A673 (cell line): ENCODE measurements at regions not wholly inside any gene's neighbourhood (a gene's known extent, or its start where the extent isn't known, plus 50 kb on each side); places are given as distances from the start of the nearest gene placed in this dataset.

ENCODE experiments used
- BruUV-seq: library from RNA; stranded (reverse); fragments of 400-500 nt; replicated peaks from 2 replicates; lab custom pipeline; 2021; lab: Mats Ljungman, UMichigan
- CTCF ChIA-PET: fragments of 300-600 bp; sonication (Branson Sonifier 250); formaldehyde crosslinking; loops from one replicate; lab custom pipeline; 2022; ENCODE audit warnings: antibody characterized with exemption; lab: Charles Lee
- POLR2A ChIA-PET: fragments of 300-600 bp; sonication (Branson Sonifier 250); formaldehyde crosslinking; loops from one replicate; lab custom pipeline; 2022; ENCODE audit warnings: antibody characterized with exemption; ENCODE audit not compliant: low non-redundant PET; lab: Charles Lee
- DNase-seq: peaks from one replicate; pipeline ENCODE4 v3.0.0-alpha.2; 2015; ENCODE audit warnings: low spot score
- H3K27ac ChIP-seq: fragments of 200-600 bp; sonication (generic); 2 replicates; pipeline ENCODE4 v1.5.1; 2016; ENCODE audit warnings: mixed run types, low read depth, mild to moderate bottlenecking, mixed read lengths, antibody characterized with exemption, low read length; ENCODE audit not compliant: poor library complexity, severe bottlenecking
- H3K27me3 ChIP-seq: fragments of 200-600 bp; sonication (generic); replicated peaks from 2 replicates; pipeline ENCODE4 v1.6.1; 2017; ENCODE audit warnings: mixed run types, low read depth, mild to moderate bottlenecking, mixed read lengths, antibody characterized with exemption, low read length; ENCODE audit not compliant: insufficient read depth, poor library complexity
- H3K36me3 ChIP-seq: fragments of 200-600 bp; sonication (generic); 2 replicates; pipeline ENCODE4 v1.6.1; 2016; ENCODE audit warnings: mixed run types, mild to moderate bottlenecking, mixed read lengths, antibody characterized with exemption, low read length; ENCODE audit not compliant: insufficient read depth, poor library complexity, severe bottlenecking
- H3K4me1 ChIP-seq: fragments of 200-600 bp; sonication (generic); 2 replicates; pipeline ENCODE4 v1.6.1; 2017; ENCODE audit warnings: mixed run types, mild to moderate bottlenecking, mixed read lengths, antibody characterized with exemption, low read length; ENCODE audit not compliant: insufficient read depth, poor library complexity, severe bottlenecking
- H3K4me3 ChIP-seq: fragments of 200-600 bp; sonication (generic); 2 replicates; pipeline ENCODE4 v1.5.1; 2016; ENCODE audit warnings: low read depth, mixed run types, mild to moderate bottlenecking, mixed read lengths, low read length; ENCODE audit not compliant: poor library complexity, severe bottlenecking
- H3K9me3 ChIP-seq: fragments of 200-600 bp; sonication (generic); 2 replicates; pipeline ENCODE4 v1.6.1; 2016; ENCODE audit warnings: mixed run types, low read depth, mild to moderate bottlenecking, mixed read lengths, antibody characterized with exemption, low read length; ENCODE audit not compliant: poor library complexity, severe bottlenecking
- EZH2 ChIP-seq: fragments of 200-600 bp; sonication (generic); IDR thresholded peaks from 2 replicates; pipeline ENCODE4 v1.6.1; 2017; ENCODE audit warnings: borderline replicate concordance, low read depth, mild to moderate bottlenecking, mixed read lengths, antibody characterized with exemption, low read length; ENCODE audit not compliant: poor library complexity, severe bottlenecking
- intact Hi-C: fragments of 100-400 bp; cut with micrococcal nuclease; formaldehyde crosslinking; loops from one replicate; pipeline ENCODE4 v1.10.0; 2022; ENCODE audit not compliant: unreplicated experiment
- TF ChIP-seq, protein P1 (sequence below): fragments of 300-800, 200-600 bp; sonication (generic); conservative IDR thresholded peaks from 2 replicates; pipeline ENCODE4 v1.5.1; 2017; ENCODE audit warnings: low read depth, mild to moderate bottlenecking, antibody characterized with exemption, low read length, moderate library complexity, mixed read lengths

DNA sequence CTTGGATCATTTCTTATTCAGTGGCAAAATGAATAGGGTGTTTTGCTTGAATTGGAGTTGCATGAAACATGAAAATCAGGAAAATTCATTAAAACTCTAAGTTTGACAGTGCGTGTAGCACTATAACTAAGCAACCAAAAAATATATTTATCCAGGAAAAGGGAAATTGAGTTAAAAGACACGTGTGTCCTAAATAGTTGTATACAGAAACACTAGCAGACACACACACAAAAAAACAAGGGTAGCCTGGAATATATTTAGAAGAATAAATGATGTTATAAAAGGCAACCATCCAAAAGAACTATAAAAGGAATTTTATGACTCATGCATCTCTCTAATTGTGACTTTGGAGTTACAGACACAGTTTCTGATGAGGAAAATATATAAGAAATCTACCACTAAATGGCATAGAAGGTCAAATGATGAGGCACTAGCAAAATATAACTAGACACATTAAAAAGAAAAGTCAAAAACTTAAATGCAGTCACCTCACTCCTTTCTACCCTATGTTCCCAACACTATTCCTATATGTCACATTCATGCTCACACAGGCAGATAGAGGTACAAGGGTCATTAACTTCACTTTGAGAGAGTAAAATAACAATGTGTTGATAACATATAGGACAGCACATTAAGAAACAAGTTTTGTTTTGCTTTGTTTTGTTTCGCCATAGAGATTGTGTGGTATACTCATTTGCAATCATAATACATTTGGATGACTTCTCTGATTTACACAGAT lies 793.6 kb upstream of the INTU start:
- no TSS peak for BruUV-seq
- CTCF ChIA-PET: interaction anchor here (0.6 kb wide), 1 partner anchor 435 kb away, joined by 5 read pairs; no protein-coding TSS in a partner anchor

DNA sequence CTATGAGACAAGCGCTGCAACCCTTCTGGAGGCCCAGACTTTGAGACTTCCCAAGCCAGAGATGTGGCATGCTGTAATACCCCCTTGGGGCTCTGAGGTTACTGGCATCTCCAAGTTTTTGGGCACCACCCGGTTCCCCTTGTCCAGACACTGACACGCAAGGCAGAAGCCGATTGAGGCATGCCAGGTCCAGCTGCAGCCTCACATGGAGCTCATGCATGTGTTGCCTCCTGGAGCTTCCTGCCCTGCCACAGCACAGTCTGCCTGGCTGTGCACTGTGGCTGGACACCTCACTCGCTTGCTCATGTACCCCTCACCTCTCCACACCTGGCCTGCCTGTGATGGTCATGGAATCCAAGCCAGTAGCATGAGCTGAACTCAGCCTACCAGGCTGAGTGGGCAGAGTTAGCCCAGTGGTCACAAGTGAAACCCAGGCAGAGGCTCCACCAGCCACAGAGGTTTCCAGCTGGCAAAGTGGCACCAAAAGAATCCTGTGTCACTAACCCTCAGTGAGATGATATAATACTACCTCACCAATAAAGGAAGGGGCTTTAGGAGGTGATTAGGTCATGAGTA lies 789.2 kb upstream of the INTU start:
- Histone ChIP-seq H3K4me3 (no peak overlapping the region), H3K9me3 (peaks cover 6% of the 10 kb centered on the region), H3K4me1 (no peaks in the 10 kb centered on the region), H3K27me3 (no peaks in the 10 kb centered on the region), H3K36me3 (no peaks in the 10 kb centered on the region), H3K27ac (no peak overlapping the region)
- intact Hi-C loops: no loop called here
- TF ChIP-seq EZH2: no peak
- TF ChIP-seq, protein P1, sequence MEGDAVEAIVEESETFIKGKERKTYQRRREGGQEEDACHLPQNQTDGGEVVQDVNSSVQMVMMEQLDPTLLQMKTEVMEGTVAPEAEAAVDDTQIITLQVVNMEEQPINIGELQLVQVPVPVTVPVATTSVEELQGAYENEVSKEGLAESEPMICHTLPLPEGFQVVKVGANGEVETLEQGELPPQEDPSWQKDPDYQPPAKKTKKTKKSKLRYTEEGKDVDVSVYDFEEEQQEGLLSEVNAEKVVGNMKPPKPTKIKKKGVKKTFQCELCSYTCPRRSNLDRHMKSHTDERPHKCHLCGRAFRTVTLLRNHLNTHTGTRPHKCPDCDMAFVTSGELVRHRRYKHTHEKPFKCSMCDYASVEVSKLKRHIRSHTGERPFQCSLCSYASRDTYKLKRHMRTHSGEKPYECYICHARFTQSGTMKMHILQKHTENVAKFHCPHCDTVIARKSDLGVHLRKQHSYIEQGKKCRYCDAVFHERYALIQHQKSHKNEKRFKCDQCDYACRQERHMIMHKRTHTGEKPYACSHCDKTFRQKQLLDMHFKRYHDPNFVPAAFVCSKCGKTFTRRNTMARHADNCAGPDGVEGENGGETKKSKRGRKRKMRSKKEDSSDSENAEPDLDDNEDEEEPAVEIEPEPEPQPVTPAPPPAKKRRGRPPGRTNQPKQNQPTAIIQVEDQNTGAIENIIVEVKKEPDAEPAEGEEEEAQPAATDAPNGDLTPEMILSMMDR: no peak
- DNase-seq: no peak
- BruUV-seq: no TSS peak
- CTCF ChIA-PET: no interaction called here
- POLR2A ChIA-PET: no interaction called here

More for the DNA sequence above, 793.6 kb upstream of the INTU start:
- DNase-seq: no peak
- Histone ChIP-seq H3K4me1 (no peaks in the 10 kb centered on the region), H3K27ac (no peak overlapping the region), H3K27me3 (no peaks in the 10 kb centered on the region), H3K4me3 (no peak overlapping the region), H3K9me3 (peaks cover 6% of the 10 kb centered on the region), H3K36me3 (no peaks in the 10 kb centered on the region)
- intact Hi-C loops: no loop called here
- no peak for TF ChIP-seq EZH2
- TF ChIP-seq, protein P1: no peak
- POLR2A ChIA-PET: no interaction called here

DNA sequence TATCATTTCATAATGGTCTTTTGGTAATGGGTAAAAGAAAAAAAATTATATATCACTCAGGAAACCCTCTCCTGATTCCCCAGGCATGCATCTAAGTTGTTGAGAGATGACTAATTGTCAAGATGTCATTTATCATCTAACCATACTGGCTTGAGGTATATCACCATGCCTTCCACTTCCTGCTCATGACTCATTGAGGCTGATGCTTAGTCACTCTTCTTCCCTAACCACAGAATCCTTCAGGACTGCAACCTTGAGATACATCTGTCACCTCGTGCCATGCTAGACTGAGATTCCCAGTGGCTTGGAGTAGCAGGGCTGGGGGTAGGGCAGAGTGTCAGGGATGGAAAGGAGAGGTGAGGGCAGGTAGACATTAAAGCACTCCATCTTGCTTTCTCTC lies 782.5 kb upstream of the INTU start:
- Histone ChIP-seq H3K4me1 (peaks cover 3% of the 10 kb centered on the region), H3K4me3 (no peak overlapping the region), H3K36me3 (no peaks in the 10 kb centered on the region), H3K9me3 (no peaks in the 10 kb centered on the region), H3K27ac (no peak overlapping the region), H3K27me3 (no peaks in the 10 kb centered on the region)
- BruUV-seq: no TSS peak
- TF ChIP-seq EZH2: no peak
- TF ChIP-seq, protein P1: no peak
- peak; percentile 70 for DNase-seq
- CTCF ChIA-PET: no interaction called here
- intact Hi-C loops: no loop called here
- POLR2A ChIA-PET: no interaction called here
